Lung (tissue), 11 donors: ENCODE measurements at regions not wholly inside any gene's neighbourhood (a gene's known extent, or its start where the extent isn't known, plus 50 kb on each side); places are given as distances from the start of the nearest gene placed in this dataset.

ENCODE experiments used
- ATAC-seq: fragments of 200-7000 bp; cut with Tn5 transposase; one replicate; pipeline ENCODE4 v1.9.1; 2020; ENCODE audit warnings: moderate number of reproducible peaks; ENCODE audit not compliant: insufficient read depth, low FRiP score
- DNase-seq, 3 donors: peaks; one replicate each; pipeline ENCODE4 v3.0.0-alpha.2; 2013 to 2017
- H3K27ac ChIP-seq, 2 donors: one replicate each; pipeline ENCODE4 v1.5.1; 2013; ENCODE audit warnings: mild to moderate bottlenecking in 2 of 2, moderate library complexity in 2 of 2, control low read depth in 1 of 2, inconsistent platforms in 1 of 2, low read depth in 1 of 2, low read length in 1 of 2
- H3K27me3 ChIP-seq, 3 donors: one replicate each; pipeline ENCODE4 v1.5.1; 2013; ENCODE audit warnings: low read length in 2 of 3; ENCODE audit not compliant: control insufficient read depth in 3 of 3, insufficient read depth in 3 of 3
- H3K36me3 ChIP-seq, 4 donors: one replicate each; pipeline ENCODE4 v1.5.1; 2013; ENCODE audit warnings: low read length in 4 of 4, mild to moderate bottlenecking in 1 of 4, moderate library complexity in 1 of 4; ENCODE audit not compliant: control insufficient read depth in 4 of 4, insufficient read depth in 4 of 4
- H3K4me1 ChIP-seq, 5 donors: one replicate each; pipeline ENCODE4 v1.5.1; 2013; ENCODE audit warnings: low read length in 5 of 5, mild to moderate bottlenecking in 2 of 5, moderate library complexity in 1 of 5; ENCODE audit not compliant: control insufficient read depth in 5 of 5, insufficient read depth in 5 of 5
- H3K4me3 ChIP-seq: one replicate; pipeline ENCODE4 v1.5.1; 2013; ENCODE audit warnings: mild to moderate bottlenecking, control low read depth, moderate library complexity
- H3K9ac ChIP-seq, 2 donors: one replicate each; pipeline ENCODE4 v1.5.1; 2013; ENCODE audit warnings: low read length in 2 of 2, control low read depth in 1 of 2; ENCODE audit not compliant: insufficient read depth in 1 of 2
- H3K9me3 ChIP-seq, 4 donors: one replicate each; pipeline ENCODE4 v1.5.1; 2013; ENCODE audit warnings: low read length in 3 of 4, mild to moderate bottlenecking in 1 of 4, moderate library complexity in 1 of 4; ENCODE audit not compliant: control insufficient read depth in 4 of 4, insufficient read depth in 3 of 4
- CTCF ChIP-seq: IDR thresholded peaks from 2 replicates; pipeline ENCODE4 v1.5.1; 2012; ENCODE audit warnings: mild to moderate bottlenecking; ENCODE audit errors: control extremely low read depth, extremely low read depth
- WGBS, 2 donors: extraction: QIAGEN DNeasy Blood & Tissue Kit; methylation state at CpG; one replicate each; pipeline ENCODE4 v1.1.7; 2013; 5-methylcytosine and 5-hydroxymethylcytosine counted together
- donor health status: control.
- donor health status: control.
- donor health status: Bipolar disorder and iron deficiency.
- donor health status: healthy.
- donor health status: DM: yes; HTN: yes; CAD: no.

DNA sequence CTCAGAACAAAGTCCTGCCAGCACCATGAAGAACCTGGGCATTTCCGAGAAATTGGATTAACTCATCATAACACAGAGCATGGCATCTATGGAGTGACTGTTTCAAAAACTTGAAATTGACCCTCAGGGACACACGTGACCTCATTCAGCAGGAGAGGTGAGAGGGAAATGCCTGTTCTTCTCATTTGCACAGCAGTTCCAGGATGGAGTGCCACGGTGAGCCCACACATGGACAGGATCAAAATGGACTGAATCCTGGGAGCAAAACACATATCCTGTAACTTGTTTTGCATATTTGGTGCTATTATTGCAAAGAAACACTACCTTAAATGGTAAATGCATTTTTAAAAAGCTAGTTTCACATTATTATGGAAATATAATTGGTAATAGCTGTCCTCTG is 256.1 kb upstream of the IRX2 start:
- DNase-seq (no peak), ATAC-seq (no peak)
- Histone ChIP-seq H3K9me3 (peaks cover 0 to 2% (median 0%) of the 10 kb centered on the region in 4 donors), H3K27me3 (no peaks in the 10 kb centered on the region), H3K9ac (no peak overlapping the region), H3K4me1 (no peaks in the 10 kb centered on the region), H3K27ac (no peak overlapping the region), H3K36me3 (no peaks in the 10 kb centered on the region), H3K4me3 (no peak overlapping the region)
- WGBS, 2 donors, result 53 to 55% methylated on average over 3 of the region's 3 CpGs
- no peak for TF ChIP-seq CTCF

- Histone ChIP-seq H3K27me3 (no peaks in the 10 kb centered on the region), H3K36me3 (no peaks in the 10 kb centered on the region), H3K27ac (no peak overlapping the region), H3K4me1 (no peaks in the 10 kb centered on the region), H3K9ac (no peak overlapping the region), H3K4me3 (no peak overlapping the region), H3K9me3 (peaks cover 0 to 4% (median 0%) of the 10 kb centered on the region in 4 donors)
- no peak for TF ChIP-seq CTCF
- ATAC-seq, result no peak
- DNase-seq, result no peak
- WGBS, 2 donors, result 83 to 89% methylated on average over 11 of the region's 11 CpGs
Observed at GRCh38 chr5:3006961-3007551, 255.6 kb upstream of the IRX2 start.

GRCh38 chr5:3006526-3006925 is 255.0 kb upstream of the IRX2 start:
- H3K4me1 ChIP-seq, result no peaks in the 10 kb centered on the region
- H3K9ac ChIP-seq, result no peak overlapping the region
- no peak for DNase-seq
- no peak for ATAC-seq
- no peak overlapping the region for H3K27ac ChIP-seq
- WGBS, 2 donors, result 84 to 90% methylated on average over 7 of the region's 7 CpGs
- H3K27me3 ChIP-seq, result no peaks in the 10 kb centered on the region
- H3K36me3 ChIP-seq, result no peaks in the 10 kb centered on the region
- H3K4me3 ChIP-seq, result no peak overlapping the region
- H3K9me3 ChIP-seq, result peaks cover 0 to 6% (median 0%) of the 10 kb centered on the region in 4 donors
- no peak for TF ChIP-seq CTCF
